DMS114 treated with DMSO at 0.1 percent for 48 hours (cell line): ENCODE measurements at regions not wholly inside any gene's neighbourhood (a gene's known extent, or its start where the extent isn't known, plus 50 kb on each side); places are given as distances from the start of the nearest gene placed in this dataset.
"Not testable (repeated sequence)": the region's sequence is repeated elsewhere in the genome, so short reads cannot be mapped to it uniquely, and the experiment has no call there.

Experiments
- DNase-seq: peaks from one replicate; lab custom pipeline; 2025; ENCODE audit not compliant: unreplicated experiment; lab: John Stamatoyannopoulos, UW

DNA sequence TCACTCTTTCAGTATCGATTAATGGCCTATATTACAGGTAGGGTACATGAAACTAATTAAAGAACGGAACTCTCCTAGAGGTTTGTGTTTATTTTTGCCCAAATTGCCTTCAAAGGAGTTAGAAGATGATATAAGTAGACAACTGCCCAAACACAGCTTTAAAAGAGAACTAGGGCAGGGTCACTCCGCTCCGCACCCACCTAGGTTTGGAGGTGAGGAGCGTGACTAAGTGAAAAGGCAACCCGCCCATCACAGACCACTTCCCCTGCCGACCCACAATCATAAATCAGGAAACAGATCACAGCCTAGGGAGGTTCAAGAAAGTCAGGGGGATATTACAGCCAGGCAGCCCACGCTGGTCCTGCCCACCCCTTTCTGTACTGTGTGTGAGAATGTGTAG, 166.7 kb downstream of the C1D start:
- no peak for DNase-seq

DNA sequence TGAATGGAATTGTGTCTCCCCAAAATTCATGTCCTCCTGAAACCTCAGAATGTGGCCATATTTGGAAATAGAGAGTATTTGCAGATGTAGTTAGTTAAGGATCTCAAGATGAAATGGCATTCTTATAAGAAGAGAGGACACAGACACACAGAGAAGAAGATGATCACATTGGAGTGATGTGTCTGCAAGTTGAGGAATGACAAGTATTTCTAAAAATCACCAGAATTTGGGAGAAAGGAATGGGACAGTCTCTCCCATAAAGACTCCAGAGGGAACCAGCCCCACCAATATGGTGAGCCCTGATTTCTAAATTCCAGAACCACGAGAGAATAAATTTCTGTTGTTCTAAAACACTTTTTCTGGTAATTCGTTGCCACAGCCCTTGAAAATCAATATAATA, 166.3 kb downstream of the C1D start:
- no peak for DNase-seq

DNA sequence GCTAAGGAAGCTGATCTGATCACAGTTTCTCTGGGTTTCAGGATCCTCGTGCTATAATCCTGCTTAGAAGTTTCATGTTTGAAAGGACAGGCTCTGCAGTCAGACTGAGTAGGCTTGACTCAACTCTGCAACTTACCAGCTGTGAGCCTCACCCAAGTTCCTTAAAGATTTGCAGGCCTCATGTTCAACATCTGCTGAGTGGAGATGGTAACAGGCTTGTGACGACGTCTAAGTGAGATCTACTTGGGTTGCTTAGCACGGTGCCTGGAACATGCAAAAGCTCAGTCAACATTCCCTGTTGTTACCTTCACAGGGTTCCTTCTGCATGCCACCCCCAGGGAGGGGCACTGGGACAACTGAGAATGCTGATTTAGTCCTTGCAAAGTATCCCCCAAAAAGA, 164.2 kb downstream of the C1D start:
- no peak for DNase-seq

DNA sequence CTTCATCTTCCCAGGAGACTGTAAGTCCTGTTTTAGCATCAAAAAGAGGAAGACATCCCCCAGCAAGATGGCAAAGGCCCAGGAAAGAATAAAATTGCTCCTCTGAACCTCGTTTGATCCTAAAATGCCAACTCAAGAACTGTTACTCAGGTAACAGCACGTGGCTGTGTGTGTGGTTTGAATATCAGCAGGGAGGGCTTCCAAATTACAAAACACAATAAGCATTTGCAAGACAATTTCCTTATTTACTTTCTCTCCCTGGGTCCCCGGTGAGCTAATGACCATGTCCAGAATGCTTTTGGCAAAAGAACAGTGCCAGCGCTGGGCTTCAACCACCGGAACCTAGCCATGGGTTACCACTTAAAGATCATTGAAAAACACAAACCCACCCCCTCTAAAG, 163.6 kb downstream of the C1D start:
- no peak for DNase-seq

- DNase-seq: no peak
Observed at GRCh38 chr2:67900826-67901225, 162.0 kb downstream of the C1D start.

DNA sequence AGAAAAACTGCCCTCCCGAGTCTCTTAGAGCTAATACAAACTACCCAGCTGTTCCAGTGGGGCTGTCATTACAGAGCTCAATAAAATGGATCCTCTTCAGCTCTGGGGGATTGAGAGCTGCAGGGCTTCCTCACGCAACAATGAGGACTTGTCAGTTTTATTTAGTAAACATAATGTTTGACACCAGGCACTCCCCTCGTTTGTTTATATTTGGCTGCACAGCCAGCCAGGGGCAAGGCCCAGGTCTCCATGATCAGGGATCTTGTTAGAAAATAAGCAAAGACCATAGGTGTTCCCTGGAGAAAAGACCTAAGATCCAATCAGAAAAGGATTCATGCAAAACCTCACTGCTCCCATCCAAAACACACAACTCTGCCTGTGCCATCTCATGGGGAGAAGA, 158.2 kb downstream of the C1D start:
- no peak for DNase-seq

GRCh38 chr2:67904966-67905365, 157.8 kb downstream of the C1D start:
- DNase-seq: no peak

DNA sequence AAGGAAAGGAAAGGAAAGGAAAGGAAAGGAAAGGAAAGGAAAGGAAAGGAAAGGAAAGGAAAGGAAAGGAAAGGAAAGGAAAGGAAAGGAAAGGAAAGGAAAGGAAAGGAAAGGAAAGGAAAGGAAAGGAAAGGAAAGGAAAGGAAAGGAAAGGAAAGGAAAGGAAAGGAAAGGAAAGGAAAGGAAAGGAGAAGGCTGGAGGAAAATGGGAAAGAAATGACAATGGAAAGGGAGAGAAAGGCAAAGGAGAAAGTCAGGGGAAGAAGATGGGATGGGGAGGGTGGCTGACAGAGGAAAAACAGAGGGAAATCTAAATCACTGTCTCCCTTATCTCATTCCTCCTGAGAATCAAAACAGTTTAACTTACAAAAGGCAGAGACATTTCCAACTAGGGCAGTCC, 156.3 kb downstream of the C1D start:
- DNase-seq: not testable (repeated sequence)

DNA sequence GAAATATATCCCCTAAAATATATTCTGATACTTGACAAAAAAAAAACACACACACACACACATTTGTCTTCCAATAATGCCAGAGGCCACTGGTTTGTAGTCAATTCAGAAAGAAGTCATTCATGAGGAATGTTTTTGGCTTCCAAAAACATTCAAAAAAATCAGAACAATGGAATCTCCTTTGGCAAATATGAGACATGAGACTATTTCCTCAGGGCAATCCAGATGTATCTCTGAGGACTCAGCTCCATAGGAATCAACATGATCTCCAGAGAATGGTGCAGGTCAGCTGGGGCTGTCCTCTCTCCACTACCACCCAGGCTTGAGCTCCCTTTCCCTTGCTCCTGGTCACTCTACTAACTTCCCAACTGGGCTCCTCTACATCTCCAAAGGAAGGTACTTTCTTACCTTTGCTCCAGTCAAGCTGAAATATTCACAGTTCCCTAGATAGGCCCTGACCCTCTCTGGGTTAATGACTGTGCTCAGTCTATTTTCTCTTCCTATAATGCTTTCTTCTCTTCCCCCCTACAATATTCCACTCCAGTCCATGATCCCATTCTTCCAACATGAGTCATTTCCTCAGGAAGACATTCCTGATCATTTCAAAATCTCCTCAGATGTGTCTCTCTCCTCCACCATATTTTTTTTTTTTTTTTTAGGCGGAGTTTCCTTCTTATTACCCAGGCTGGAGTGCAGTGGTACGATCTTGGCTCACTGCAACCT, 145.3 kb downstream of the C1D start:
- no peak for DNase-seq

DNA sequence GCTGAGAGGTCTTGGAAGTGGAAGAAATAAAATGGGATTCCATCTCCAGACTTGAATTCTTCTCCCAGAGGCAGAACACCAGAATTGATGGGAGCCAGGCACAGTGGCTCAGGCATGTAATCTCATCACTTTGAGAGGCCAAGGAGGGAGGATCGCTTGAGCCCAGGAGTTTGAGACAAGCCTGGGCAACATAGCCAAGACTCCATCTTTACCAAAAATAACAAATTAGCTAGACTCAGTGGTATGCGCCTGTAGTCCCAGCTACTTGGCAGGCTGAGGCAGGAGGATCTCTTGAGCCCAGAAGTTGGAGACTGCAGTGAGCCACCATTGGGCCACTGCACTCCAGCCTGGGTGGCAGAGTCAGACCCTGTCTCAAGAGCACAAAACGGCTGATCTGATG, 144.3 kb downstream of the C1D start:
- no peak for DNase-seq

GRCh38 chr2:67919490-67919889, 143.3 kb downstream of the C1D start:
- no peak for DNase-seq

DNA sequence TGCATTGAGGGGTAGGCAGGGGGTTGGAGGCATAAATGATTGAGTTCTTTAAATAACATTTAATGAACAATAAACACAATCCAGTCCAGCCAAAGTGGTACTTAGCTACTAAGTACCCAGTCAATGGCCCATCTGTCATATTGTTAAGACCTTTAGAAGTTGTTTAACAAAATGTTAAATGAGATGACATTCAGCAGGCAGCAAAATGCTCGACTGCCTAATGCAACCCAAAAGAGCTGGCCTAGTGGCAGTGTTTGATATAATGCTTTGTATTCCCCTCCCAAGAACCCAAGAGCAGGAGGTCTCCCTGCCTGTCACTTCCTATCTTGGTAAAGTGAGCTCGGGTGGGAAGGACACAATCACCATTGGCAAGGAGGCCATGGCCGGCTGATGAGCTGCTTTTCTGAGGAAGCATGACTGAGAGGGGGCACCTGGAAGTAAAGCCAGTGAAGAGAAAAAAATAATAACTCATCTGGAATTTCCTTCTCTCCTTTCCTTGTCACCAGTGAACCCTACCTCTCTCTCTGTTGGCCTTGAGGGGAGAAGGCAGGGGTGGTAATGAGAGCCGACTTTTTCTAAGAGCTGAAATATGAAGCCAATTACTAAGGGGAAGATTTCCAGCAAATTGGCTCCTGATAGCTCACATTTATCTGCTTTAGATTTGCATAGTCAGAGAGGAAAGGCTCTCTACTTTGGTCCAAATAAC, 140.6 kb downstream of the C1D start:
- no peak for DNase-seq

GRCh38 chr2:67923696-67924095, 139.1 kb downstream of the C1D start:
- no peak for DNase-seq

DNA sequence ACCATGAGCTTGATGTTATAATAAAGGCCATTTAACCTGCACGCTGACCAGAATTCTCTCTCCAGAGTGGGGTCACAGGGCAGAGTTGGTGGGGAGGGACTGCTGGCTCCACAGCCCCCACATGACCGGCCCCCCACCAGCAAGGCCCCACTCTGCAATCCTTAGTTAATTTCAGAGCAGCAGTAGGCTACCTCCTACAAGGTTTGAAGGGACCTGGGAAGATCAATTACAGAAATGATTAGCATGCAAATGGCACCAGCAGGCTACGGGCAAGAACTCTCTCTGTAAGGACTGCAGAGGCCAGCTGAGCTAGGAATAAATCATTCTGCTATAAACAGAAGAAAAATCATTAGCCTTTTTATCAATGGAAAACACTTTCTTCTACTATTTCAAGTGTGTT, 135.3 kb downstream of the C1D start:
- DNase-seq: no peak

GRCh38 chr2:67930156-67930555, 132.6 kb downstream of the C1D start:
- no peak for DNase-seq

GRCh38 chr2:67936969-67937368, 125.8 kb downstream of the C1D start:
- no peak for DNase-seq

DNA sequence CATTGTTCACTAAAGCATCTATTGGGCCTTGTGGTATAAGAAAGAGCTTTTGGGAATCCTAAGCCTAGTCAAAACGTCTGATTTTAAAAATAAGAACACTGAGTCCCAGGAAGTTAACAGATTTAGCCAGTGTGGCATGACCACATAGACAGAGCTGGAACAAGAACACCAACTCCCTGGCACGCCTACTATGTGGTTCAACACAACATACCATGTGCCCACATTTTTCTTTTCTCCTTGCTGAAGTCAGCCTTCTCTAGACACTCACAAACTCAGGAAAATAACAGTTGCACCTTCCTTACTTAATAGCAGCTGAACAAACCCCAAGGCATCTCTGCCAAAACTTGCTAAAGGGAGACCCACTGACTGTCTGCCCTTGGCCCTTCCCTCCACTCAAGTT, 124.8 kb downstream of the C1D start:
- no peak for DNase-seq

DNA sequence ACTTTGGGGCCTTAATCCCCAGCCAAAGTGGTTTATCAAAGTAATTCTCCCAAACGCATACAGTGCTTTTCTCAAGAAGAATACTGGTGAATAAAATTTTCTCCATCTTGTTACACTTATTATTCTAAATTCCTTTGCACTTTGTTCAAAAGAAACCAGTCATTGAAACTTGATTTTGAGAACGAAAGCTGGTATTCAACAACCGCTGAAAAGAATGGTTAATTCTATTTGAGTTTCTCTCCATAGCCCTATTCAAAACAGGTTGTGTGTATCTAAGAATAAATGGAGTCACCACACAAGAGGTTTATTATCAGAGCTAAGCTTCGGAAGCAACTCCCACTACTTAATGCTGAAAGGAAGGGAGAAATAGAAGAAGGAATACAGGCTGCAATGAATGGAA, 117.7 kb downstream of the C1D start:
- DNase-seq: no peak

DNA sequence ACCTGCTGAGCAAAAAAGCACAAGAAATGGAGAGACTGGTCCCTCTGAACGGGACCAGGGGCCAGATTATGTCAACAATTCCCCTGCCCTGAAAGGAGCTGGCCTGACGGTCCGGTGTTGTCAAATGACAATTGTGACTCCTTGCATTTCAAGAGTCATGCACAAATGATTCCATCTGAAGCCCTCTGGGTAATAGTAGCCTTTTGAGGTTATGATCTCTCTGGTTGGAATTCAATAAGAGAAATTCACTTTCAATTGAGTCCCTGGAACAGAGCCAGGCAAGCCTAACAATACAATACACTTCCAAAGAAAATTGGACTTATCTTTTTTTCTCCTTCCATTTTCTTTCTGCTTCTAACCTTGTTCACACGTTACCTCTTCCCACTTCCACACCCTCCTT, 116.9 kb downstream of the C1D start:
- no peak for DNase-seq

DNA sequence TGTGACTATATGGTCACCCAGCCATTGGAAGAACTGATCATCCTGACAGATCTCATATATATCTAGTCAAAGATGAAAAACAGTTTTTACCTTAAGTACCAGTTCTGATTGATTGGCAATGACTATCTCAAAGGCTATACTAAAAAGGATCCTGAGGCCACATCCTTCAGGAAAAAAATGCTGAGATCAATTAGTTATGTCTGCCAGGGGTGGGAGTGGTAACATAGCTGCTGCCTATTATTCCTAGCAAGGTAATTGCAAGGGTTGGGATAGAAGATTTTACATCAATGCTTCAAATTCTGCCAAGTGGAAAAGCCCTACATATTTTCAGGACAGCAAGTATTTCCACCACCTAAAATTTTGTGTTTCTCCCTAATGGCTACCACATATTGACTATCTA, 114.7 kb downstream of the C1D start:
- no peak for DNase-seq

DNA sequence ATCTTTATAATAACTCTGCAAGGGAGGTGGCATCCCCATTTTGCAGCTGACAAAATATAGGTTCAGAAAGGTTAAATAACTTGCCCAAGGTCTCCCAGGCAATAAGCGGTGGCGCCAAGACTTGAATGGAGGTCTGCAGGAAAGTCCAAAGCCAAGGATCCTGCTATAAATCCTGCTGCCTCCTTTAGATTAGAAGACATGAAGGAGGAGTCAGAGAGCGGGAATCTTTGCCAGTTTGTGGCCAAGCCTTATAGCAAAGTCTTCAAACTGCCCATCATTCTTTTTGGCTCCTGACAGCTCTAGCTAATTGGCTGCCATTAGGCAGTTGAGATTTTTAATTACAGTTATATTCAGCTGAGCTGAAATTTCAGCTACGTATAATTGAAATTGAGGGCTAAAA, 114.3 kb downstream of the C1D start:
- DNase-seq: no peak

GRCh38 chr2:67950018-67950417, 112.8 kb downstream of the C1D start:
- no peak for DNase-seq

DNA sequence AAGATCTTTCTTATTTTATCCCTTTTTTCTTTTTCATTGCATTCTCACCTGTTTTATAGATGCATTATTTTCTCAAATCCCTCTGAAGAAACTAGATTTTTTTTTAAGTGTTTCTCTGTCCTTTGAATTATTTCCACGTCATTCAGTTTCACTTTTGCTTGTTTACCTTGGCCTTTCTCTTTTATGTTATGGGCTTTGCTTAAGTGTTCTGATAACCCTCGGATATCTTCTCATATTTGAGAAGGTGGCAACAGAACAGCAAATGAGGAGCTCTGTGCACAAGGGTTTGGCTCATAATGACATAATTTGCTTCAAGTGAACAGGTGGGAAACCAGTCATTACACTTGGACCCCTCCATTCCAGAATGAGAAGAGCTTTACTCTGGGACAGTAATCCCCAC, 111.9 kb downstream of the C1D start:
- DNase-seq: no peak
